HG03520 (cell line): ENCODE measurements at regions not wholly inside any gene's neighbourhood (a gene's known extent, or its start where the extent isn't known, plus 50 kb on each side); places are given as distances from the start of the nearest gene placed in this dataset.

Source experiments
- ATAC-seq: cut with Tn5 transposase; IDR thresholded peaks from one replicate; pipeline ENCODE4 v1.9.1; 2021; ENCODE audit warnings: mild to moderate bottlenecking, moderate library complexity; ENCODE audit not compliant: unreplicated experiment

GRCh38 chr6:170136541-170137175 lies 154.2 kb downstream of the DLL1 start:
- no peak for ATAC-seq

- ATAC-seq = no peak
Measured at GRCh38 chr6:170135821-170136471, 154.9 kb downstream of the DLL1 start.

DNA sequence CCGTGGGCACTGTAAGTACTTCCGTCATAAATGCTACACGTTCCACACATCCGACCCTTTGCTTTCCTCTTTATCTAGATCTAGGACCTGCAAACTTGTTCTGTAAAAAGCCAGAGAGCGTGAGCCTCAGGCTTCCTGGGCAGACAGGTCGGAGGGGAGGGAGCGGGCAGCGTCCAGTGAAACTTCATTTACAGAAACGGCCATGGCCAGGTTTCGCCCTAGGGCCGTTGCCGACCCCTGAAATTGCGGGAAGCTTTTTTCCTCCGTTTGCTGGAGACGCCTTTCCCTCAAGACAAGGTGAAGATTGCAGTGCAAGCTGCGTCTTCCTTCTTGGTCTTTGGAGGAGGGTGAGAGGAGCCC lies 155.4 kb downstream of the DLL1 start:
- no peak for ATAC-seq

DNA sequence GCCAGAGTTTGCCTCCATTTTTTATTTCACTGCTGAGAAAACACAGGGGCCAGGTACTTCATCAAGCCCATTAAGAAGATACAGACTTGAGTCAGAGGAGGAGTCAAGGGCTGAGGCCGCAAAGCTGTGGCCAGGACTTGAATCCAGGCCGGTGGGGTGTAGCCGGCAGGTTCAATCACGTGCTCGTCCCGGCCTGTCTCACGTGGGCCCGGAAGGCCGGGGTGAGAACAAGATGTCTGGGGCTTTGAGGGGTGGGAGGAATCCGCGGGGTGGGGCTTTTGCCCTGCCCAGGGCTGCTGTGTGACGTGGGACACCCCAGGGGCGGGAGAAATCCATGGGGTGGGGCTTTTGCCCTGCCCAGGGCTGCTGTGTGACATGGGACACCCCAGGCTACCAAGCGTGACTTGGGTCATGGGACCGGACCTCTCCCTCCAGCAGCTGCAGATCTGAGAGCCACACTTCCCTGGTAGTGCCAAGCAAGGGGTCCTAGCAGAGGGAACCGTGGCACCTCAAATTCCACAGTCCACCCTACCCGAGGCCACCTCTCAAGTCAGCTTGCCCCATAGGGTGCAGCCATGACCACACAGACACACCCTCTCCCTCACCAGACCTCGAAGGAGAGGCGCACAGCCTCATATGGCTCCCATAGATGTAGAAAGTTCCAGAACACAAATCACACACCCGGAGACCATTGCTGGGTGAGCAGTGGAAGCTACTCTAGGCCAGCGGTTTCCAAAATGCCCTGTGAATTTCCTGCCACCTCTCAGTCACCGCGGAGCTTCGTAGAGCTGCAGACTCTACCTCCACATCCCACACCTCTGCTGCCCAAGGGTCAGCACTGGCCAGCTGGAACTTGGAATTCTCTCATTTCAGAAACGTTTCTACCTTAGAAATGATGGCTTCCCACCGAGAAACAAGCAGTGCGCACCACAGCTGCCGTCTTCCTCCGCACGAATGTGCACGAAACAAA lies 156.1 kb downstream of the DLL1 start:
- no peak for ATAC-seq

- no peak for ATAC-seq
Measured at GRCh38 chr6:170134031-170134470, 156.8 kb downstream of the DLL1 start.

- ATAC-seq = no peak
Measured at GRCh38 chr6:170132561-170132991, 158.3 kb downstream of the DLL1 start.

GRCh38 chr6:170132011-170132521 lies 158.8 kb downstream of the DLL1 start:
- ATAC-seq = no peak

- no peak for ATAC-seq
Measured at GRCh38 chr6:170131351-170131750, 159.5 kb downstream of the DLL1 start.

DNA sequence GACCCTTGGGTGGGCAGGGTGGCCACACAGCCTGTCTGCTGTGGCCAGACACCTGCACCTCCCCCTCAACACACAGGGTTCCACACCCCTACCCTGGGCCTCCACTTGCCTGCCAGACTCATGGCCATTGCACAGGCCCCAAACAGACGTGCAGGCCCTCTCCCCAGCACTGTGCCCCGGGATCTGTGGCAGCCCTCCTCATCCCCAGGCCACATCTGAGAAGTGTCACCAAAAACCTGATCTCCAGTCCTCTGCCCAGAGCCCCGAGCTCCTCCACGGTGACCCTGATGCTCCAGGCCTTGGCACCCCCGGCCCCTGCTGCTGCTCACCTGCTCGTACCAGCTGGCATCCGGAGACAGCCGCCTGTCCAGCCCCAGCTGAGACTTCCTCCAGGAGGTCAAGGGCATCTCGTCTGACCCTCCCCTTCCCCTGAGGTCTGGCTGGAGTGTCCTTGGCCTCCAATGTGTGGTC lies 160.1 kb downstream of the DLL1 start:
- ATAC-seq = no peak

DNA sequence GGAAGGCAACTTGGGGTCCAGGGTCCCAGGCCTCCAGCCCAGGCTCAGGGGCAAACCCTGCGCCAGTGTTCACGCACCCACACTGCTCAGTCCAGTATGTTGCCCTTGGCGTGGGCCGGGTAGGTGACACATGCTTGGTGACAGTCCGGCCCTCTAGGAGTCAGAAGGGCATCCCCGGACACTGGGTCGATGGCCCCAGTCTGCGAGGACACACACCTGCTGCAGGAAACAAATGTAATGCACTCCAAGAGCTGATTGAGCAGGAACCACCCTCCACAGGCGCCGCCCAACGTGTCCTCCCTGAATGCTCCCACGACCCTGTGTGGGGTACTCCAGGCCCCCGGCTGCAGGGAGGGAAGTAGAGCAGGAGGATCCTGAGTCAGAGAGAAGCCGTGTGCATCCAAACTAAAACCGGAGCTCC lies 160.7 kb downstream of the DLL1 start:
- ATAC-seq = no peak

GRCh38 chr6:170129691-170130171 lies 161.1 kb downstream of the DLL1 start:
- no peak for ATAC-seq

GRCh38 chr6:170128811-170129681 lies 161.8 kb downstream of the DLL1 start:
- no peak for ATAC-seq

- ATAC-seq = no peak
Measured at GRCh38 chr6:170128346-170128745, 162.5 kb downstream of the DLL1 start.

DNA sequence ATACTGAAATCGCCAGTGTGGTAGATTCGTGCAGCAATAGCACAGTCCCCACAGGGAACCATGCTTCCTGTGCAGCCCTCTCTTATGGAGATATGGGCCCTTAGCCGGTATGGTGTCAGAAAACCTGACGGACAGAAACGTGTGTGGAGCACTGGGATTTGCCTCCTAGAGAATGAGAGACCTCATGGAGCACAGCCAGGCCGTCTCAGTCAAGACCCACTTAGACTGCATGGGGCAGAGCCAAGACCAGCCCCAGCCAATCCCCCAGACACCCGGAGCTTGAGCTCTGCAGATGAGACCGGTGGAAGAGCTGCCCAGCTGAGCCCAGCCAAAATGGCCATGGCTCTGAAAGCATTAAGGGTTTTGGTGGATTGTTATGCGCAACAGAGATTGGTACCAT lies 163.7 kb downstream of the DLL1 start:
- no peak for ATAC-seq

GRCh38 chr6:170125456-170126300 lies 165.2 kb downstream of the DLL1 start:
- no peak for ATAC-seq

DNA sequence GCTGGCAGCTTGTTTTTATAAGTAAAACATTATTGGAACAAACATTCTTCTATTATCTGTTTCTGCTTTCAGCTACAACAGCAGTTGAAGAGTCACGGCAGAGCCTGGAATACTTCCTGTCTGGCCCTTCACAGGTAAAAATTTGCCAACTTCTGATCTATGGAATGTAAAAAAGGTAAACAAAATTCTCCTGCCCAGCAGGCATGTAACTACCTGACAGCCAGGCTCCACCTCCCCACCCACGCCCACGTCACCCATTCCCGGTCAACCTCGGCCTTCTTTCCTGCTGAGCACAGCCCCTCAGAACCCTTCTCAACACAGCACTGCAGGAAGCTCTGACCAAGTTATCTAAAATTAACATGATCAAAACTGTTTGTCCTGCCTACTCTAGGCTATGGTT lies 166.0 kb downstream of the DLL1 start:
- ATAC-seq = no peak

GRCh38 chr6:170124150-170124549 lies 166.7 kb downstream of the DLL1 start:
- no peak for ATAC-seq

DNA sequence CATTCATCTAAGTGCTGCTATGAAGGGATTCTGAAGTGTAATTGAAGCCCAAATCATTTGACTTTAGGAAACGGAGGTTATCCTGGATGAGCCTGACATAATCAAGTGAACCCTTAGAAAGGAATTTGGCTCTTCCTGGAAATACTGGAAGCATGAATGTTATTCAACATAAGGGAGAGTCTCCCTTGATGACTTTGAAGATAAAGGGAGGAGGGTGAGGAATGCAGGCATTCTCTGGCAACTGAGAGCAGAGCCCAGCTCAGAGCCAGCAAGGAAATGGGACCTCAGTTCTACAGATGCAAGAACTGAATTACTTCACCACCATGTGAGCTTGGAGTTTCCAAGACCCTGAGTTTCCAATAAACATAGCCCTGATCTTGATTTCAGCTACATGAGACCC lies 168.2 kb downstream of the DLL1 start:
- ATAC-seq = no peak
